GM21423 (cell line): ENCODE measurements at regions not wholly inside any gene's neighbourhood (a gene's known extent, or its start where the extent isn't known, plus 50 kb on each side); places are given as distances from the start of the nearest gene placed in this dataset.

ENCODE experiments used
- ATAC-seq: cut with Tn5 transposase; IDR thresholded peaks from one replicate; pipeline ENCODE4 v1.9.1; 2021; ENCODE audit warnings: mild to moderate bottlenecking, moderate library complexity; ENCODE audit not compliant: unreplicated experiment

GRCh38 chr18:27899893-27900292 lies 277.0 kb downstream of the CDH2 start:
- ATAC-seq, result no peak

GRCh38 chr18:27894746-27895145 lies 282.2 kb downstream of the CDH2 start:
- ATAC-seq, result no peak

GRCh38 chr18:27887711-27888495 lies 289.0 kb downstream of the CDH2 start:
- no peak for ATAC-seq

GRCh38 chr18:27887287-27887686 lies 289.6 kb downstream of the CDH2 start:
- ATAC-seq, result no peak

- no peak for ATAC-seq
Observed at GRCh38 chr18:27879540-27879939, 297.4 kb downstream of the CDH2 start.

GRCh38 chr18:27871726-27872125 lies 305.2 kb downstream of the CDH2 start:
- no peak for ATAC-seq

GRCh38 chr18:27869735-27870134 lies 307.2 kb downstream of the CDH2 start:
- ATAC-seq, result no peak

- ATAC-seq, result no peak
Observed at GRCh38 chr18:27865431-27865830, 311.5 kb downstream of the CDH2 start.

GRCh38 chr18:27863780-27864430 lies 313.0 kb downstream of the CDH2 start:
- no peak for ATAC-seq

- no peak for ATAC-seq
Observed at GRCh38 chr18:27862041-27862682, 314.8 kb downstream of the CDH2 start.

- ATAC-seq, result no peak
Observed at GRCh38 chr18:27861539-27861938, 315.4 kb downstream of the CDH2 start.

- ATAC-seq, result no peak
Observed at GRCh38 chr18:27860701-27861107, 316.2 kb downstream of the CDH2 start.

- no peak for ATAC-seq
Observed at GRCh38 chr18:27860011-27860410, 316.9 kb downstream of the CDH2 start.

- ATAC-seq, result no peak
Observed at GRCh38 chr18:27856820-27857219, 320.1 kb downstream of the CDH2 start.

- no peak for ATAC-seq
Observed at GRCh38 chr18:27855486-27855885, 321.4 kb downstream of the CDH2 start.

- ATAC-seq, result no peak
Observed at GRCh38 chr18:27854631-27855030, 322.3 kb downstream of the CDH2 start.

GRCh38 chr18:27848336-27848735 lies 328.6 kb downstream of the CDH2 start:
- ATAC-seq, result no peak

- ATAC-seq, result no peak
Observed at GRCh38 chr18:27847412-27847811, 329.5 kb downstream of the CDH2 start.

GRCh38 chr18:27845897-27846296 lies 331.0 kb downstream of the CDH2 start:
- ATAC-seq, result no peak

GRCh38 chr18:27843783-27844777 lies 332.9 kb downstream of the CDH2 start:
- ATAC-seq, result no peak

GRCh38 chr18:27839141-27839540 lies 337.8 kb downstream of the CDH2 start:
- no peak for ATAC-seq
